ENCODE measurements at regions not wholly inside any gene's neighbourhood (a gene's known extent, or its start where the extent isn't known, plus 50 kb on each side); places are given as distances from the start of the nearest gene placed in this dataset.

DNA sequence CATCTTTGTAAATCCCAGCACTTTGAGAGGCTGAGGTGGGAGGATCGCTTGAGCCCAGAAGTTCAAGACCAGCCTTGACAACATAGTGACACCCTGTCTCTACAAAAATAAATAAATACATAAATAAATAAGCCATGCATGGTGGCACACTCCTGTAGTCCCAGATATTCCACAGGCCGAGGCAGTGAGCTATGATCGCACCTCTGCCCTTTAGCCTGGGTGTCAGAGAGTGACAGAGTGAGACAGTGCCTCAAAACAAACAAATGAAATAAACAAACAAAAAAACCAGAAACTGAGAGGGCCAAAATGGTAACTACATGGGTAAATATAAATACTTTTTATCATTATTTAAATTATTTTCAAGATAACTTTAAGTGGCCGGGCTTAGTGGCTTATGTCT lies 445.4 kb downstream of the ZIC1 start:
- no peak for DNase-seq (ENCODE audit: low spot score)

DNA sequence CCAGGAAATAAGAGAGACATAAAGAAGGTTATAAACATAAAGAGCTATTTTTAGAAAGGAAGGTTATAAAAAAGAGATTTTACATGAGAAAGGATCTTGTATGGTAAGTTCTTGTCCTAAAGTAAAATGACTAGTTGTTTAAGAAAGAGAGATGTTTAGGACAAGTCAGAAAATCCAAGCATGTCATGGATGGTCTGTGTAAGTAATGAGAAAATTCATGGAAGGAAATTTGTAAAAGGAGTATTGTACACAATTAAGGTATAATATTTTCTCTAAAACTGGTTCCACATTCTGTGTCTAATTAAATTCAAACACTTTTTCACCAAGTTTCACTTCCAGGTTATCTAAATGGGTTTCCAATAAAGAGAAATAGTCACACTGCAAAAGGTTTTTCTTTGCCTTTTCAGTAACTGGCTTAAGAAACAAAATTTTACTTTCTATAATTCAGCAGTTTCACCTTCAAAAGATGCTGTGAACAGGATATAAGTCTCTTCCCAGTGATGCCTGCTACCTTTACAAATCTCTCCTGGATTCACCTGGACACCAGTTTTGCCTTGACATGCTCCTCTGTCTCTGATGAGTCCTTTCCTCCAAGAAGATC lies 455.7 kb downstream of the ZIC1 start:
- no peak for DNase-seq (ENCODE audit: low spot score)

DNA sequence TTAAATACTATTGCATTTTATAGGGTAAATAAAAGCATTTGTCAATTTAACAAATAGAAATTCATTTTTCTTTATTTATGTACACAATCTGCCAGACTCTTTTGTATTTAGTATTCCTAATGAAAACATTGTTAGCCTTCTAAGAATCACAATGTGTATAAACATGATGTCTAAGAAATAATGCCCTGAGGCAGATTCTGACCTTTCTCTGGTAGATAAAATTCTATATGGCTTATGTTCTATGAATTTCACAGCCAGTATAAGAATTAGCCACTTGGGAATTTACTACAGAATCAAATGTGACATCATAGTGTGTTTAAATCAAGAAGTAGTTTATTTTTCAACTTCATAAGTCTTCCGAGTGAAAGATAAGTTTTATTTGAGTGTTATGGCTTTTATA lies 457.4 kb downstream of the ZIC1 start:
- no peak for DNase-seq (ENCODE audit: low spot score)

DNA sequence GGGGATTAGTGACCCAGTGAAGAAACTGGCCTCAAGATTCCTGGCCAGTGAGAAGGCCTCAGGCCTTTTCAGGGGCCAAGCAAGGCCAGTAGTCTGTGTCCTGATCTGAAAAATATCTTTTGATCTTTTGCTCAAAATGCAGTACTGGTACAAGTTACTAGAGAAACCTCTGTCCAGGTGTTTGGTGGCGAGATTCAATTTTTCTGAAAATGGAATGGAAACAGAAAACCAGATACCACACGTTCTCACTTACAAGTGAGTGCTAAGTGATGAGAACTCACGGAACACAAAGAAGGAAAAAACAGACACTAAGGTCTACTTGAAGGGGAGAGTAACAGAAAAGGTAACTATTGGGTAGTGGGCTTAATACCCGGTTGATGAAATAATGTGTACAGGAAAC lies 463.4 kb downstream of the ZIC1 start:
- DNase-seq (ENCODE audit: low spot score): no peak

DNA sequence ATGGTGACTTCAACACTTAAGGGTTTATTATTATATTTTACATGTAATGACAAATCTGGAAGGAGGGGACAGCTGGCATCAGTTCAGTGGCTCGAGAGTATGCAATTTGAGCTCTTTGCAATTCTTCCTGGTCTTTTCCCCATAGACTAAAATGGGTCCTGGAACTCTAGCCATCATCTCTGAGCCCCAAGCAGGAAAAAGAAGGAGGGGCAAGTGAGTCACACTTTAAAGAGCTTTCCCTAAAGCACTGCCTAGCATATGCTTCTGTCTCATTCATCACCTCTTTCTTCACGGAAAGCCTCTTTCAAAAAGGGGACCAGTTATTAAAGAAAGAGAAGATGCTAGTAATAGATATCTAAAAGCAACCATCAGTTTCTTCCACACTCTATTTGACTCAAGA lies 466.3 kb downstream of the ZIC1 start:
- no peak for DNase-seq (ENCODE audit: low spot score)

DNA sequence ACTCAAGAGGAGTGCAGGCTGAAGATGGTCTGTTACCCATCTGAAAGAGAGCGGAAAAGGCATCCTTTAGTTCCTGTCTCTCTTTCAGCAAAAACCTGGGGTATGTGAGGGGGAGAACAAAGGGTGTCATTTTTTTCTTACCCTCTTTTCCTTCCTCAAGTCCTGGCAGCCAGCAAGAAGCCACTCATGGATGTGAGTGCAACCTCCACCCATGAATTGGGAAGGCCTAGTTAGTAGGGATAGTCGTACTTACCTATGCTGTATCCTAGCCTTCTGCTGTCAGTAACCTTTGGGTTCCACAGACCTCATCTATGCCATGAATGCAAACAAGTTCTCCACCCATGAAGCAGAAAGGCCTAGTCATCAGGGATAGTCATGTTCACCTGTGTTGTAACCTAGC lies 472.8 kb downstream of the ZIC1 start:
- DNase-seq (ENCODE audit: low spot score): no peak

DNA sequence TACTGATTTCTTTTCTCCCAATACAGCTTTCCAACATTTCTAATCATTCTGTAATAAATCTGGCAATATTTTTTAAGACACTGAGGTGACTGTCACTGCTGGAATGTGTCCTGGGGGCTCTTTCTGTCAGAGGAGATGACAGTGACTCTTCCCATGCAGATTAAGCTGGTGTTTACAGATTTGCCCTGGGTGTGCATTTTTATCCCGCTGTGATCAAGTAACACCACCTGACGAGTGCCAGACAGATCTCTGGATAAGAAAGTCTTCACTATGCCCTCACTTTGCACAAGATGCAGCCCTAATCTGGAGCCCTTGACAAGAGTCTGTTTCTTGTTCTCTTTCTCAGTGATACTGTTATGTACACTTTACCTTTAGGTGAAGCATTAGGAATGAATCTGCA lies 477.7 kb downstream of the ZIC1 start:
- DNase-seq (ENCODE audit: low spot score): no peak

DNA sequence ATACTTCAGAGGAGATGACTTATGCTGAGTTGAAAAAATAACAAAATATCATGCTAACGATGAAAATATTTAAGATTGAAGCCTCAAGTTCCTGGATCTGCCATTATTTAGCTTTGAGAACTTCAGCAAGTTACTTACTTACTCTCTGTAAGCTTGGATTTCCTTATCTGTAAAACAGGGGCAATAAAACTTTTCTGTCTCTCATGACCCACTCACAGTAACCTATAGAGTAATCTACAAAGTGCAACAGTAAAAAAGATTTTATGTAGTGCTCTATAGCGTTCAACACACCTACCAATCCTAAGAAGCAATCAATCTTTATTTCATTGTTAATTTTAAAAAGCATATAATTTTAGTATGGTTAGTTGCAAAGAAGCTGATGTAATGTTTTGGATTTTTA lies 478.6 kb downstream of the ZIC1 start:
- DNase-seq (ENCODE audit: low spot score): no peak

DNA sequence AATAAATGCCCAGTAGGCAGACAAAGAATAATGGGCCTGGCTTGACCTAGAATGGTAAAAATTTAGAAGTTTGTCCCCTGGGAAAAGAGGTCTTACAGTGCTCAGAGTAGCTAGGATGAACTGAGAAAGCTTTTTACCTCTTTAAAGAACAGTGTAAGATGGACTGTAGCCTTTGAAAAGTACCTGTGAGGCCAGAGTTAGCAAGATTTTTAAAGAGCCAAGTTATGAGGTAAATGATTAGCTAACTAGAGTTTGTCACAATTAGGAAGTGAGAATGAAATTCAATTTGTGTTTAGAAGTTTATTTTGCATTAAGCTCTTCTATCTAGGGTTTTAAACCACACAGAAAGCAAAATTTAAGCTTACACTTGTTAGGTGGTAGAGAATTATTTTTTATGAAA lies 480.9 kb downstream of the ZIC1 start:
- no peak for DNase-seq (ENCODE audit: low spot score)

DNA sequence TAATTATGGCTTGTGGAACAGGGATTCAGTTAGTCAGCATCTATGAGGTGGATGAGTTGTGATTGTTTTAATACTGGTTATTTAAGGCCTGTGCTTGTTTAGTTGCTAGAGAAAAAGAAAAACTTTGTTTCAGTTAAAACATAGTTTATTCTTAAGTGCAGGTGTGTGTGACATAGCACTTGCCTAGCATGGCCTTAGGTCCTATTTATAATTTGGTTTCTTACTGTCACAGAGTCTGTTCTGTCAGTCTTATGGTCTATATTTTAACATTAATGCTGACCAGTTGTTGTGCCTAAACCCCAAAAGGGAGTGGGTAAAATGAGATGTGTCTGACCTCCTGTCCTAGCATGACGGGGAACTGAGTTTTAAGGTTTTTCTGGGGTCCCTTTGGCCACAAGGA lies 486.3 kb downstream of the ZIC1 start:
- DNase-seq (ENCODE audit: low spot score): no peak

DNA sequence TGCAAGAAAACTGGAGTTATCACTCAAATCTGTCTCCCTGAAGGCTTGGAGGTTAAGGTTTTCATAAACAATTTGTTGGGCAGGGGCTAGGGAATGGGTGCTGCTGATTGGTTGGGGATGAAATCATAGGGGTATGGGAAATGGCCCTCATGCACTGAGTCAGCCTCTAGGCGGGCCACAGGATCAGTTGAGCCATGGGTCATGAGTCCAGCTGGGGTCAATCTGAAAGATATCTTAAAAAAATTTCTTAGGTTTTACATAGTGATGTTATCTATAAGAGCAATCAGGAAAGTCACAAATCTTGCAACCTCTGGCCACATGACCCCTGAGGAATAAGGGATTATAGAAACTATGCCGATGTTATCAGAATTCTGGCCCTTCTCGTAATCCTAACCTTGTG lies 491.7 kb downstream of the ZIC1 start:
- no peak for DNase-seq (ENCODE audit: low spot score)

DNA sequence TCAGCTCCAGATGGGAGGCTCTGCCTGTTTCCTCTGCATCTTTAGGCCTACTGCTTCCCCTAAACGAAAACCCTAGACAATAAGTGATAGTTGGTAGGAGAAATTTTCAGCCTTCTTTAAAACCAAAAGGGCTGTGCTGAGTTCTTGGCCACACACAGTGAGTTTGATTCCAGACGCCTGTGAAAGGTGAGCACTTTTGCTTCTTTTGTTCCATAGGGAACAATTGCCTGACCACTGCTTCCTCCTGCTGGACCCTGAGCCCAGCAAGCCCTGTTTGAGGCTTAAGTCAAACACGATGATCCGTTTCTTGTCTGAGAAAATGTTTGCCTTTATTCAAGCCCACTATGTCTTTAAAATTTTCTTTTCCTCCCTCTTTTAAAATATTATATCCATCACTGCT lies 493.9 kb downstream of the ZIC1 start:
- DNase-seq (ENCODE audit: low spot score): no peak

DNA sequence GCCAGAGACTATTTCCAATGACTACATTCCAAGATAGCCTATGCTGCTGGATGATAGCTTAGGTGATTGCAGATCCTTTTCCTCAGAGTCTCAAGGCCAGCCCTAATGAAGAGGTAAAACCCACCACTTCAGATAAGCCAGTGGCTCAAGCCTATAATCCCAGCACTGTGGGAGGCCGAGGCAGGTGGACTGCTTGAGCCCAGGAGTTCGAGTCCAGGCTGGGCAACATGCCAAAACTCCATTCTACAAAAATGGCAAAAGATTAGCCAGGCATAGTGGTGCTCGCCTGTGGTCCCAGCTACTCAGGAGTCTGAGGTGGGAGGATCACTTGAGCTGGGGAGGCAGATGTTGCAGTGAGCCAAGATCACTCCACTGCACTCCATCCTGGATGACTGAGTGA lies 495.3 kb downstream of the ZIC1 start:
- no peak for DNase-seq (ENCODE audit: low spot score)

DNA sequence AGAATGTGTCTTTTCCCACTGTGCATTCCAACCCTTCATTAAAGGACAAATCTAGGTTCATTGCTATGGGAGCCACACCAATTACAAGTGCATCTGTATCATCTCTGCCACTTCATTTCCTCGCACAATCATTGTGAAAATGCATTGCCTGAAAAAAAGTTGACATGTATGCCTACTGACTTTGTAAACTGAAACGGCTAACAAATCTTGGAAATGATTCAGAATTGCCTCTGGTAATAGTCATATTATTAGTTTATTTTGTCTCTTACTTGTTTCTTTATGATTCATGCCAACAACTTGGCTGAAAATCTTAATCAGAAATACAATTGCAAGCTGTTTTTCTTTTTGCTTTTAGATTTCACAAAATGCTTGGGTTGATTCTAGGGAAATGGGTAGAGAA lies 497.1 kb downstream of the ZIC1 start:
- DNase-seq (ENCODE audit: low spot score): no peak

DNA sequence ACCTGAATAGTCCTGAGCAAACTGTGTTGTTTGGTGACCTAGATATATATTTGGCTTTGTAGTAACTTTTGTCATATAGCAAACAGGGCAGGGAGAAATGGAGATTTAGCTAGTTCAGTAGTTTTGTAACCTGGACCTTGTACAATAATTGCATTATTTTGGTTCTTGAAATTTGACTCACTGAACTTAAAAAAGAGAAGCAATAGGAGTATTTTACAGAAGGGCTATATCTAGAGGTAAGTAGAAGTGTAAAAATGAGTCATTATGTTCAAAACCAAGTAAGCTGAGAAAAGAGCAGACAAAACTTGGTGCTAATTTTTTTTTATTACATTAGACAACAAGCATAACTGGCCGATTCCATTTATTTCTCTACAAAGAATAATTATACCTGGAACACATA lies 505.4 kb downstream of the ZIC1 start:
- no peak for DNase-seq (ENCODE audit: low spot score)

DNA sequence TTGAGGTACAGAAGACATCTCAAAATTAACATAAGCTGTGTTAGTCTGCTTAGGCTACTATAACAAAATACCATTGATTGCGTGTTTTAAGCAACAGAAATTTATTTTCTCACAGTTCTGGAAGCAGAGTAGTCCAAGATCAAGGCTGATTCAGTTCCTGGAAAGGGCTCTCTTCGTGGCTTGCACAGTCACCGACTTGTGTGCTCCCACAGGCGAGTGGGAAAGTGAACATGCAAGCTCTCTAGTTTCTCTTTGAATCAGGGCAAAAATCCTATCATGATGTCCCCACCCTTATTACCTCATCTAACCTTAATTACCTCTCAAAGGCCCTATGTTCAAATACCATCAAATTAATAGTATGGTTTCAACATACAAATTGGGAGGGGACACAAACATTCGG lies 505.9 kb downstream of the ZIC1 start:
- no peak for DNase-seq (ENCODE audit: low spot score)

DNA sequence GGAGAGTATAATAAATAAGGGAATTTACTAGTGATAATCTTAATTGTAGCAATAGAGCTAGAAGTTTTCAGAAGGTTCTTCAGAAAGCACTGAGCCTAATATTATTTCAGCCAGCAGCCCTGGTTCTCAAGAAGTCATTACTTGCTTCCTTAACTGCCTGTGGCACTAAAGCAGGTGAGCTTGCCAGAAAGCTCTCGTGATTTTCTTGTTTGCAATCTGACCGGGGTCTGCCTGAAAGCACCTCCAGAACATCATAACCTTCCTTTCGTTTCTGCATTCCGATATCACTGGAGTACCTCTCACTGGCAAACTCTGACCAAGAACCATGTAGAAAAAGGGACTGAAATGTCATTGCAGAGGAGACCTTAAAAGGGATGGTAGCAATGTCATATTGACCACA lies 510.3 kb downstream of the ZIC1 start:
- DNase-seq (ENCODE audit: low spot score): no peak

DNA sequence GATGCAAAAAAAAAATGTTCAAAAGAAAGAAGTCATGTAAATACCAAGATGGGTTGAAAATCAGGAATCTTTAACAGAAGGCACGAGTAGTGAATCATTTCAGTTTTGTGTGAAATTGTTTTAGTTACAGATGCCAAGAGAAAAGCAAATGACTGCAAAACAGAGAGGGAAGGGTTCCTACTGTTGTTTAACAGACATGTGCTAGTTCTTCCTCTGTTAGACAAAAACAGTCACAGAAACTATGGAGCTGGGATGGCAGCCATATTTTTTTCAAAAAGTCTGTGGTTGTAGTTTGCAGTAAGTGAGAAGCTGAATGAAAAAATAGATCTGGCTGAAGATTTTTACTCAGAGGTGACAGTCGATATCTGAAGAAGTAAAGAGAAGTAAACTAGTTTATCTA lies 511.9 kb downstream of the ZIC1 start:
- no peak for DNase-seq (ENCODE audit: low spot score)

DNA sequence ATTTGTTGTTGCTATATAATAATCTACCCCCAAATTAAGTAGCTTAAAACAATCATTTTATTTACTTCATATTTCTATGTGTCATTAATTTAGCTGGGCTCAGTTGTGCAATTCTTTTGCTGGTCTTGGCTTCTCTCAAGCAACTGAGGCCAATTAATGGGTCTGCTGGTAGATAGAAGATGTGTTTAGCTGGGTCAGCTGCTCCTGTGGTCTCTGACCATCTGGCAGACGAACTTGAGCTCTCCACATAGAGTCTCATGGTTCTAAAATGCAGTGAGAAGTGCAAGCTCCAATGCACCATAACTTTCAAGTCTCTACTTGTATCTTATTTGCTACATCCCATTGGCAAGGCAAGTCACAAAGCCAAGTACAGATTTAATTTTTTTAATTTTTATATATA lies 515.6 kb downstream of the ZIC1 start:
- no peak for DNase-seq (ENCODE audit: low spot score)

DNA sequence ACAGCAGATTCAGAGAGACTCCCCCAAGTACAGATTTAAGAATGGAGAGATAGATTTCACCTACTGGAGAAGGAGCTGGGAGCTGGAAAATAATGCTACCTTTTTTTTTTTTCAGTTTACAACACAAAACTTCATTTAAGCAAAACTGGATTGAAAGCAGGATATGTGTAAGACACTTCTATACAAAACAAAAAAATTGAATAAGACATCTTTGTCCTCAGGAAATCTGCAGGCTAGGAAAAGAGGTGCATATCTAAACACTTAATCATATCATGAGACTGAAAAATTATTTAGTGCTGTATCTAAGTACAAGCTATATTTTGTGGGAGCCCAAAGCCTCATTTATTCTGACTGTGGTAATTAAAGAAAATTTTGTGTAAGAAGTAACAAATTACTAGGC lies 516.1 kb downstream of the ZIC1 start:
- no peak for DNase-seq (ENCODE audit: low spot score)

DNA sequence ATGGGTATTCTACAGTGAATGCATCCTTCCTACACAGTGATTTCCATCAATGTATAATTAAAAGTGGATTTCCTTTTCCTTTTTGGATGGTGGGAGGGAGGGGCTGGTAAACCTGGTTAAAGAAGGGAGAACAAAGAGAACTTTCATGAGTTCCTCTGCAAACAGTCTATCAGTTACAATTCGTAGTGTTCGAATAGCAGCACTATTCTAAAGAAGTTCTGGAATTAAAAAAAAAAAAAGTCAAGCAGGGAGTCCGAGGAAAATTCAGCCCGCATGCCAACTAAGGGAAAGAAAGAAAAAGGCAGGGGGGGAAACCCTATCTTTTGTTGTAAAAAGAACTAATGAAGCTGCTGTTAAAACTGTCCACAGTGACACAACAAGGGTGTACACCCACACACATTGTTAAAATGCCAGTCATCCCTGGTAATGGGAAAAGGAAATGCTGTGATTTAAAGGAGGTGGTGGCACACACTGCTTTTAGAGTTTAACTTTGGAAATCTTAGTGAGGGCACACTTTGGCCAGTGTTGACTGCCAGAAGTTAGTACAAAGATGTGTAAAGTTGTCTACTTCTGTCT lies 521.2 kb downstream of the ZIC1 start:
- no peak for DNase-seq (ENCODE audit: low spot score)

DNA sequence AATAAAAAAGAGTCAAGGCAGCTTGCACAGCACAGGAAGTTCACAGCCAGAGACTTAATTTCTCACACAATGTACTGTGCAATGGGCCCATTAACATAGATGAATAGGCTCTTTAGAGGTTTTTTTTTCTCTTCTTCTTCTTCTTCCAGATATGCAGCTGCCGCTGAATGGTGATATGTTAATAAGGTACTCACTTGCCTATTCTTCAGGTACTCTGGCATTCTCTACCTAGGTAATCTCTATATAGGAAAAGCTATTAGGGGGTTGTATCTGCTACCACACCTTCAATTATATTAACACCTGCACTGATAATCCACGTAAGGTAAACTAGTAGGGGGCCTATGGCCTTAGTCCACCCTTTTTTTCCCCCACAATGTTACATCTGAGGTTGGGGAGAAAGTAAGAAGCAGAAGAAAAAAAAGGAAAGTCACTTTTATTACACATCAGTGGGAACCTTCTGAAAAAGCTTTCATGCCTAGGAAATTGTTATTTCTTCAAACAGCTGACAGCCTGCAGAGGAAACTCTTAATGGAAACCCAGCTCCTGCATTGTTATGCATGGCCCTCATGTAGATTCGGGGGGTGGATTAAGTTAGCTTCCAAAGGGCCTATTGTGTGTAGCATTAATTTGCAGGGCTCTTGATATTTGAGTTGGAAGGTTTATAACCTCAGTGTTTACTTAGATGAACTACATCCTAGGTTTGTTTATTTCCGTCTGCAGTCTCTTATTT lies 525.5 kb downstream of the ZIC1 start:
- DNase-seq (ENCODE audit: low spot score): no peak

DNA sequence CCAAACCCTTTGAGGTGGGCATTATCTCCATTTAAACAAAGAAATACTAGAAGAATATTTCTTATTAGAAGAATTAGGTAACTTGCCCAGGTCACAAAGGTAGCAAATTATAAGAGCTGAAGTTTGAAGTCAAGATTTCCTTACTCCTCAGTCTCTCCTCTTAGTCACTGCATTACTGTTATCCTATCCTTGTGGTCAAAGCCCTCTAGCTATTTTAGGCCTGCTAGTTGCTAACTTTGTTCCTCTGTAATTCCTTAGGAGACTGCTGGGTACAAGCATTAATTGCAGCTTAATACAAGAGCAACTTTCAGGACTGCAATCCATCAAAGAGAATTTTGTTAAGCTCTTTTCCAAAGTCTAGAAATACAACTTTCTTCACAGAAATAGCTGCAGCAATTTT lies 528.2 kb downstream of the ZIC1 start:
- no peak for DNase-seq (ENCODE audit: low spot score)

DNA sequence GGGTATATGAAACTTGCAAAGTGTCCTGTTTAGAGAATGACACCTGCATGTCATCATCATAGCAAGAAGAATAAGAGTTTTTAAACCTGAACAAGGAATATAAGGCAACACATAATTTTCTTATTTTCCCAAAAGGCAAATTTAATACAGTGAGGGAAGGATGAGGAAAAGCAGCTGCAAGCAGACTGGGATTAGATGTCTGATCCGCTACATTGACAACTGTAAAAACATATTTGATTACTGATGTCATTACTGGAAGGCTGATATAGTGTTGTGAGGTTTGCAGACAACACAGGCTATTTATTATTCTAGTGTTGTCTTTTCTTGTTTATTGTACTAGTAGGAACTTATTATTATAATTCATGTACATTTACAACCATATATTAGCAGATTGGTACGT lies 528.7 kb downstream of the ZIC1 start:
- no peak for DNase-seq (ENCODE audit: low spot score)
